GM06990 (cell line): ENCODE measurements at regions not wholly inside any gene's neighbourhood (a gene's known extent, or its start where the extent isn't known, plus 50 kb on each side); places are given as distances from the start of the nearest gene placed in this dataset.

Experiments
- DNase-seq: peaks from one replicate; pipeline ENCODE4 v3.0.0-alpha.2; 2011; ENCODE audit not compliant: insufficient read length; ENCODE audit errors: extremely low read depth
- H3K27me3 ChIP-seq: replicated peaks from 2 replicates; pipeline ENCODE4 v1.6.0; 2011; ENCODE audit warnings: low read length; ENCODE audit not compliant: control insufficient read depth, insufficient read depth
- H3K36me3 ChIP-seq: 2 replicates; pipeline ENCODE4 v1.5.1; 2011; ENCODE audit warnings: low read length; ENCODE audit not compliant: control insufficient read depth, insufficient read depth
- H3K4me3 ChIP-seq: replicated peaks from 2 replicates; pipeline ENCODE4 v1.5.1; 2011; ENCODE audit warnings: low read depth, mild to moderate bottlenecking, control low read depth, low read length
- TF ChIP-seq, protein P1 (sequence below): IDR thresholded peaks from 2 replicates; pipeline ENCODE4 v1.5.1; 2011; ENCODE audit warnings: low read length, control low read depth, mild to moderate bottlenecking, inconsistent platforms; ENCODE audit not compliant: insufficient read depth, poor library complexity, severe bottlenecking

DNA sequence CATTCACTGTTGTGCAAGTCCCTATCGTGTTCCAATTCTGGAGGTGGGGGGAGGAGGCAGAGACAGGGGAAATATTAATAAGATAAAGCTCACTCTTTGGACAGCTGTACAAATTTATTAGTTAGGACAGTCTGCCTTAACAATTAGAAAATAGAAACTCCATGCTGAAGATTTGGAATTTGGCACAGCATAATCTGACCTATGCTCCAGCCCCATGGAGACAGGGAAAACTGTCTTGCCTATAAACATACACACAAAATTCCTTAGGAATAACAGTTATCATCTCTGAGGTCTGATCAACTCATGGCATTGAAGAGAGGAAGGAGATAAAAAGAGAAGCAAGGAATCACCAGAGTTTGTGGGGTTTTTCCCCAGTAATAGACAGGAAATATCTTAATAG lies 335.4 kb upstream of the MEOX2 start:
- Histone ChIP-seq H3K36me3 (no peaks in the 10 kb centered on the region), H3K4me3 (no peak overlapping the region), H3K27me3 (no peaks in the 10 kb centered on the region)
- TF ChIP-seq, protein P1, sequence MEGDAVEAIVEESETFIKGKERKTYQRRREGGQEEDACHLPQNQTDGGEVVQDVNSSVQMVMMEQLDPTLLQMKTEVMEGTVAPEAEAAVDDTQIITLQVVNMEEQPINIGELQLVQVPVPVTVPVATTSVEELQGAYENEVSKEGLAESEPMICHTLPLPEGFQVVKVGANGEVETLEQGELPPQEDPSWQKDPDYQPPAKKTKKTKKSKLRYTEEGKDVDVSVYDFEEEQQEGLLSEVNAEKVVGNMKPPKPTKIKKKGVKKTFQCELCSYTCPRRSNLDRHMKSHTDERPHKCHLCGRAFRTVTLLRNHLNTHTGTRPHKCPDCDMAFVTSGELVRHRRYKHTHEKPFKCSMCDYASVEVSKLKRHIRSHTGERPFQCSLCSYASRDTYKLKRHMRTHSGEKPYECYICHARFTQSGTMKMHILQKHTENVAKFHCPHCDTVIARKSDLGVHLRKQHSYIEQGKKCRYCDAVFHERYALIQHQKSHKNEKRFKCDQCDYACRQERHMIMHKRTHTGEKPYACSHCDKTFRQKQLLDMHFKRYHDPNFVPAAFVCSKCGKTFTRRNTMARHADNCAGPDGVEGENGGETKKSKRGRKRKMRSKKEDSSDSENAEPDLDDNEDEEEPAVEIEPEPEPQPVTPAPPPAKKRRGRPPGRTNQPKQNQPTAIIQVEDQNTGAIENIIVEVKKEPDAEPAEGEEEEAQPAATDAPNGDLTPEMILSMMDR: no peak
- no peak for DNase-seq

DNA sequence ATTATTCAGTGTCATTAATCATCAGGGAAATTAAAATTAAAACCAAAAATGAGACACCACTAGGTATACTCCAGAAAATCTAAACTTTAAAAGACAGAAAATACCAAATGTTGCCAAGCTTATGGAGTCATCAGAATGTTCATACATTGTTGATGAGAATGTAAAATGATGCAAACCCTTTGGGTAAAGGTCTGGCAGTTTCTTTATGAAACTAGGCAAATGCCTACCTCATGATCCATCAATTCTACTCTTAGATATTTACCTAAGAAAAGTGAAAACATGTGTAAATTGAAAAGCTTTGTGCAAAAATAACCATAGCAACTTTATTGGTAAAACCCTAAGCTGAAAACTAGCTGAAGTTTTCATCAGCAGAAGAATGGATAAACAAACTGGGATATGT lies 329.5 kb upstream of the MEOX2 start:
- DNase-seq: no peak
- no peak overlapping the region for H3K4me3 ChIP-seq
- no peaks in the 10 kb centered on the region for H3K27me3 ChIP-seq
- H3K36me3 ChIP-seq: no peaks in the 10 kb centered on the region
- TF ChIP-seq, protein P1: no peak

DNA sequence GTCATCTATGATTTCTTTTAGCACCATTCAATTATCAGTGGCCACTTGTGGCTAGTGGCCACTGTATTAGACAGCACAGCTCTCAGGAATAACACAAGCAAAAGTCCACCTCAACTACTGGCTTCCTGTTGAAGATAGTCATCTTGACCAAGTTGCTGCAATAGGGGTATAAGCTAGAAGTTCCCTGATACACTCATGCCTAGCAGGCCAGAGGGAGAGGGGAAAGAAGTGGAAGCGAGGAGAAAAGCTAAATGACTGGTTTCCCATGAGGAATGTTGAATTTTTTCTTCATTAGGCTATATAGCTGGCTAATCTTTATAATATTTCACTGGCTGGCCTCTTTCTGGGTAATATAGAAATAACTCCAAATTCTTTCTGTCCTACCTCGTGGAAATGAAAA lies 327.5 kb upstream of the MEOX2 start:
- Histone ChIP-seq H3K4me3 (no peak overlapping the region), H3K36me3 (no peaks in the 10 kb centered on the region), H3K27me3 (no peaks in the 10 kb centered on the region)
- DNase-seq: no peak
- TF ChIP-seq, protein P1: no peak

DNA sequence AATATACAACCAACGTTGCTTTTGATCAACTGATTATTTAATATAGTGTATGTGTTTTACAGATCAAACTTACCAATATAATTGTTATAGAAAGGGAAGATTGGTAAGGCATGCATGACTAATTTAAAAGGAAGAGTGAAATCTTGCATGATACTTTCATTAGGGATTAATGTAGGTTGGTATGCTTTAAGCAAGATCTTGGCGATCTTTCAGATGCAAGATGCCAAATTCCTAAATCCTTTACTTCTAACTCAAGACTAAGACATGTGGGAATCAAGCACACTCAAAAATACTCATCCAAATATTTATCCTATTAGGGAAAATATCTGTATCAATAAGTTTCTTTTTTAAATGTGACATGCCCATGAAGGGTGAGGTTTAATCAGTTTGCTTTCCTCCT lies 321.4 kb upstream of the MEOX2 start:
- Histone ChIP-seq H3K4me3 (no peak overlapping the region), H3K27me3 (no peaks in the 10 kb centered on the region), H3K36me3 (no peaks in the 10 kb centered on the region)
- TF ChIP-seq, protein P1: no peak
- DNase-seq: no peak

- Histone ChIP-seq H3K36me3 (no peaks in the 10 kb centered on the region), H3K4me3 (no peak overlapping the region), H3K27me3 (no peaks in the 10 kb centered on the region)
- TF ChIP-seq, protein P1: no peak
- no peak for DNase-seq
Measured at GRCh38 chr7:16004702-16005101, 318.2 kb upstream of the MEOX2 start.

GRCh38 chr7:16001477-16001876 lies 315.0 kb upstream of the MEOX2 start:
- Histone ChIP-seq H3K27me3 (no peaks in the 10 kb centered on the region), H3K36me3 (no peaks in the 10 kb centered on the region), H3K4me3 (no peak overlapping the region)
- no peak for DNase-seq
- TF ChIP-seq, protein P1: no peak
